GM19239 (cell line): ENCODE measurements at regions not wholly inside any gene's neighbourhood (a gene's known extent, or its start where the extent isn't known, plus 50 kb on each side); places are given as distances from the start of the nearest gene placed in this dataset.
"Not testable (repeated sequence)": the region's sequence is repeated elsewhere in the genome, so short reads cannot be mapped to it uniquely, and the experiment has no call there.

Source experiments
- DNase-seq: peaks from one replicate; pipeline ENCODE4 v3.0.0; 2011; ENCODE audit warnings: low spot score; ENCODE audit not compliant: insufficient read length
- FAIRE-seq: peaks from 2 replicates; lab custom pipeline; 2011; peaks lifted over from hg19 to GRCh38; lab: Jason Lieb, UNC

GRCh38 chr15:67918205-67918861 is 78.5 kb upstream of the RNU6-1 start:
- FAIRE-seq (no peak), DNase-seq (no peak)

- DNase-seq (no peak), FAIRE-seq (no peak)
These were observed 80.8 kb upstream of the RNU6-1 start for GRCh38 chr15:67920524-67921240.

DNA sequence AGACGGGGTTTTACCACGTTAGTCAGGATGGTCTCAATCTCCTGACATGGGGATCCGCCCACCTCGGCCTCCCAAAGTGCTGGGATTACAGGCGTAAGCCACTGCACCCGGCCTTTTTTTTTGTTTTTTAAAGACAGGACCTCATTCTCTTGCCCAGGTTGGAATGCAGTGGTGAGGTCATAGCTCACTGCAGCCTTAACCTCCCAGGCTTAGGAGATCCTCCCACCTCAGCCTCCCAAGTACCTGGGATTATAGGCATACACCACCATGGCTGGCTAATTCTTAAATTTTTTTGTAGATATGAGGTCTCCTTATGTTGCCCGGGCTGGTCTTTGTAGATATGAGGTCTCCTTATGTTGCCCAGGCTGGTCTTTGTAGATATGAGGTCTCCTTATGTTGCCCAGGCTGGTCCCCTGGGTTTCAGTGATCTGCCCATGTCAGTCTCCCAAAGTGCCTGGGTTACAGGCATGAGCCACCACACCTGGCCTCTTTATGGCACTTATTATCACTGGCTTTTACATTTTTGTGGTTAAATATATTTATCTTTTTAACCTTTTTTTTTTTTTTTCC is 82.3 kb upstream of the RNU6-1 start:
- FAIRE-seq (no peak), DNase-seq (no peak)

- no peak for FAIRE-seq
- DNase-seq: no peak
These were observed 83.4 kb upstream of the RNU6-1 start for GRCh38 chr15:67922971-67923945.

GRCh38 chr15:67924359-67924974 is 84.6 kb upstream of the RNU6-1 start:
- DNase-seq (no peak), FAIRE-seq (no peak)

DNA sequence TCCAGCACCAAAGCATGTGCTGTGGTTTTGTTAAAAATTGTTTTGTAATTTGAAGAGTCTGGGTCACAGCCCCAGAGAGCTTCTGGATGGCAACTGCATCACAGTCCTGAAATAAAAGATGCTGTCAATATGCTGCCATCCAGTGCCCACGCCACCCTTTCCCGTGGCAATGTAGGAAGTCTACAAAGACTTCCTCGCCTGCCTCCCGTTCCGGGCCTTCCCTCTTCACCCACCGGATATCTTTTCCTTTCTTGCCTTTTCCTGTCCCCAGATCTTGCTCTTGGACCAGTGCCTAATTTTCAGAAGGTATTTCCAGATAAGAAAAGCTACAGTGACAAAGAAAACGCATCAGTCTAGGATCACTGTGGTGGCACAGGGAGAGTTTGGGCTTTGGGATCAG is 85.3 kb upstream of the RNU6-1 start:
- DNase-seq (no peak), FAIRE-seq (no peak)

GRCh38 chr15:67927501-67928168 is 87.8 kb upstream of the RNU6-1 start:
- FAIRE-seq: no peak
- DNase-seq: no peak

DNA sequence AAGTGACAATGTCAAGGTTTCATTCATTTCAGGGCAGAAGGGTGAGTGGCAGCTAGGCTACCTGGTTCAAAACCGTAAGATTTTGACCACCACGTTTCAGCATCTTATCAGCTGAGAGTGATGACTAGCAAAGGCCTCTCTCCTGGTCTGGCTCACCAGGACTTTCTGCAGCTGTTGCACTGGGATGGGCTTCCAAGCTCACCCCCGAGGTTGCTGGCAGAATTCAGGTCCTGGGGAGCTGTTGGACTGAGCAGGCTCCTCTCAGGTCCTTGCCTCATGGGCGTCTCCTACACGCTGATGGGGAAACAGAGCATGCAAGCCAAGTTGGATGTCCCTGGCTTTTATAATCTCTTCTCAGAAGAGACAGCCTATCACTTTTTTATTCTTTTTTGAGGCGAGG is 88.8 kb upstream of the RNU6-1 start:
- no peak for FAIRE-seq
- no peak for DNase-seq

- FAIRE-seq (no peak), DNase-seq (no peak)
These were observed 90.9 kb upstream of the RNU6-1 start for GRCh38 chr15:67930720-67931119.

DNA sequence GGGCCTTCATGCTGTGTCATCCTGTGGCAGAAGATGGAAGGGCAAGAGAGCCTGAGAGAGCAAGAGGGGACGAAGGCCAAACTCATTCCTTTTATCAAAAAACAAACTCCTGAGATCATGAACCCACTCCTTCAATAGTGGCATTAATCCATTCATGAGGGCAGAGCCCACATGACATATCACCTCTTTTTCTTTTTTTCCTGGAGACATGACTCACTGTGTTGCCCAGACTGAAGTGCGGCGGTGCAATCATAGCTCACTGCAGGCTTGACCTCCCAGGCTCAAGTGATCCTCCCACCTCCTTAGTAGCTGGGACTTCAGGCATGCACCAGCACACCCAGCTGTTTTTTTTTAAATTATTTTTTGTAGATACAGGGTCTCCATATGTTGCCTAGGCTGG is 92.0 kb upstream of the RNU6-1 start:
- FAIRE-seq (no peak), DNase-seq (no peak)

DNA sequence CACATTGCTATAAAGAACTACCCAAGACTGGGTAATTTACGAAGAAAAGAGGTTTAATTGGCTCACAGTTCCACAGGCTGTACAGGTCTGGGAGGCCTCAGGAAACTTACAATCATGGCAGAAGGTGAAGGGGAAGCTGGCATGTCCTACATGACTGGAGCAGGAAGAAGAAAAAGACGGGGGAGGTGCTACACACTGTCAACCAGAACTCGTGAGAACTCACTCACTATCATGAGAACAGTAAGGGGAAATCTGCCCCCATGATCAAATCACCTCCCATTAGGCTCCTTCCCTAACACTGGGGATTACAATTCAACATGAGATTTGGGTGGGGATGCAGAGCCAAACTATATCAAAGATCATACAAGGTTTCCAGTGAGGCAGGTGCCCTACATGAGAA is 94.3 kb upstream of the RNU6-1 start:
- not testable (repeated sequence) for FAIRE-seq, DNase-seq

DNA sequence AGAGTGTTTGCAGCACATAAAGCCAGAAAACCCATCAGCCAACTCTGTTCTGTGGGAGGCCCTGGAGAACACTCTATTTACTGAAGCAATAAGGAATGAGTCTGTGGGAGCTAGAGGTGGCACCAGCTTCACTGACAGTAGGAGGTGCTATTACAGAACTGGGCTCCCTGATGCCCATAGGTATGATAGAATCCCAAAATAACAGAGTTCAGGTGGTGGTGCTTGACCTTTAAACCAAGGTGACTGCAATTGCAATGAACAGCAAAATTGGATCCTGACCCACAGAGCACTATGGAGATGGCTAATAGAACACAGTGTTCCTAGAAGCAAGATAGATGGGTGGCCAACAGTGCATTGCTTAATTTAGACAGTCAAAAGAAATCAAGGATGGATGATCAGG is 95.4 kb upstream of the RNU6-1 start:
- DNase-seq (no peak), FAIRE-seq (no peak)

- DNase-seq (no peak), FAIRE-seq (no peak)
These were observed 96.4 kb upstream of the RNU6-1 start for GRCh38 chr15:67936258-67936657.

- DNase-seq (no peak), FAIRE-seq (no peak)
These were observed 97.4 kb upstream of the RNU6-1 start for GRCh38 chr15:67937153-67937761.

DNA sequence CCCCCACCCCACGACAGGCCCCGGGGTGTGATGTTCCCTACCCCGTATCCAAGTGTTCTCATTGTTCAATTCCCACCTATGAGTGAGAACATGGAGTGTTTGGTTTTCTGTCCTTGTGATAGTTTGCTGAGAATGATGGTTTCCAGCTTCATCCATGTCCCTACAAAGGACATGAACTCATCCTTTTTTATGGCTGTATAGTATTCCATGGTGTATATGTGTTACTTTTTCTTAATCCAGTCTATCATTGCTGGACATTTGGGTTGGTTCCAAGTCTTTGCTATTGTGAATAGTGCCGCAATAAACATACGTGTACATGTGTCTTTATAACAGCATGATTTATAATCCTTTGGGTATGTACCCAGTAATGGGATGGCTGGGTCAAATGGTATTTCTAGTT is 99.3 kb upstream of the RNU6-1 start:
- FAIRE-seq: not testable (repeated sequence)

GRCh38 chr15:67939588-67940323 is 99.9 kb upstream of the RNU6-1 start:
- DNase-seq, FAIRE-seq: not testable (repeated sequence)

More for the DNA sequence above, 99.3 kb upstream of the RNU6-1 start:
- DNase-seq: not testable (repeated sequence)

GRCh38 chr15:67940324-67940719 is 100.5 kb upstream of the RNU6-1 start:
- FAIRE-seq: no peak
- DNase-seq: no peak

- DNase-seq (no peak), FAIRE-seq (no peak)
These were observed 101.9 kb upstream of the RNU6-1 start for GRCh38 chr15:67941648-67942310.
